NOMO-1 (cell line): ENCODE measurements at regions not wholly inside any gene's neighbourhood (a gene's known extent, or its start where the extent isn't known, plus 50 kb on each side); places are given as distances from the start of the nearest gene placed in this dataset.

ENCODE experiments used
- DNase-seq, 2 experiments: peaks; one replicate each; lab custom pipeline; 2025; ENCODE audit not compliant: unreplicated experiment in 2 of 2; lab: John Stamatoyannopoulos, UW

DNA sequence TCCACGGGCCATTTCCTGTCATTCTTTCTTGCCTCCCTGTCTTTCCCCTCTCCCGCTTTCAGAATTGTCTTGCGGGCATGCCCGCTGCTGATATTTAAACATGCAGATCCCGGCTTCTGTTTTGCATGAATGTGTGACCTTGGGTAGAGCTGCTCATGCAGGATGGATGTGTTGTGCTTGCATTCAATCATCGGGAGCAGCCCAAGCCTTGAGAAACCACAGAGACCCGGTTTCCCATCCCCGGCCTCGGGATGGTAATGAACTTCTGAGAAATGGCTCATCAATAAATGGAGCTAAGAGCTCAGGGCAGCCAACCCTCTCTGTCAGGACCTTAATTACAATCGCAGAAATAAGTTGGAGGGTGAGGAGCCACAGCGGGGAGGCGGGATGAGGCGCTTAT lies 303.7 kb upstream of the TNRC6C start:
- DNase-seq: no peak

DNA sequence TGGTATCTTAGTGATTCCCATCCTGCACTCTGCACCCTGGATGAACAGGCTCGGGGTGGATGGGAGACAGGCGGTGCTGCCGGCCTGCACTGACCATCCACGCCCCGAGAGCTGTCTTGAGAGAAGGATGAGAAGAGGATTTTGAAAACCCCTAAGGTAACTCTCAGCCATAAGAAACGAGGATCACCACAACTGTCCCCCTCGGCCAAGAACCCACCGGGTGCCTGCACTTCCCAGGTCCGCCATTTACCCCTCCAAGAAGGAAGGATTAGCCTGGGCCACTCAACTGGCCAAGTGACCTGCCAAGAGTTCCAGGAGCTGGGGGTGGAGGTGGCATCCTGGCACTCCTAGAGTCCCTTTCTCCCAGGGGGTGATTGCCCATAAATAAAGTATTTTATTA lies 302.4 kb upstream of the TNRC6C start:
- no peak for DNase-seq

DNA sequence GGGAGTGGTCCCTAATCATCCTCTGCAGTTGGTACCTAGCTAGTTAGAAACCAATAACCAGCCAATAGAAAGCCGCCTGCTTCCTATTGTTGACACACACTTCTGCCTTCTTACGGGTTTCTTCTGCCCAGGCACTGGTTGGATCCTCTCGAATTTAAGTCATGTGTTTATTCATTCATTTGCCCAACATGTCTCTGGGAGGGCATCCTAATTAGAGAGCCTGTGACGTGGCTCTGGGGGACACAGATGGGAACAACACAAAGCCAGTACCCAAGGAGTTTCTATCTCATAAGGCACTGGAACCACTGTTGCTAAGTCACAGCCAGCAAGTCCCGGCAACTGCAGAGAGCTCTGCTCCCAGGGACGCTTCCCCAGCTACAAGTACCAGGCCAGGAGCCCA lies 300.7 kb upstream of the TNRC6C start:
- DNase-seq: no peak

DNA sequence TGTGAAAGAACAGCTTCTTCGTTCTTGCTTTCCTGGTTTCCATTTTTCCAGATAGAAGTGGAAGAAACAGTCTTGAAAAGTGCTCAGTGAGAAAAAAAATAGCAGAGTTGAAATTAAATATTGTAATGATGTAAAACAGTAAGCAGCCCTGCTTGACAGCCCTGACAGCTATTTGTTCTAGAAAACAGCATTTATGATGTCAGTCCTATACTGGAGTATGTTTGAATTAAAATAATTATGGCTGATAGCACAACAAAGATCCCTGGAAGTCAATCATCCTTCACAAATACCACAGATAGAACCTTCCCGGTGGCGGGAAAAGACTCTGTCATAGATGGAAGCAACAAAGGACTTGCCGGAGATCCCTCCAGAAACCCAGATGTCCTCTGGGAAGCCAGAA lies 298.0 kb upstream of the TNRC6C start:
- DNase-seq: no peak

DNA sequence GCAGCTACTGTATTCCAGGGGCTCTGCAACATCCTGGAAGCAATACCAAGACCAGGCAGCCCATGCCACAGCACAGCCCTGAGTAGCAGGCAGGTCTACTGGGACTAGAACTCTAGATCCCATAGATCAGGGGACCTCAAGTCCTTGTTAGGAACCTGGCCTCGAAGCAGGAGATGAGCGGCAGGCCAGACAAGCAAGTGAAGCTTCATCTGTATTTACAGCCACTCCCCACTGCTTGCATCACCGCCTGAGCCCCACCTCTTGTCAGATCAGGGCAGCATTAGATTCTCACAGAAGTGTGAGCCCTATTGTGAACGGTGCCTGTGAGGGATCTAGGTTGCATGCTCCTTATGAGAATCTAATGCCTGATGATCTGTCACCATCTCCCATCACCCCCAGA lies 295.7 kb upstream of the TNRC6C start:
- DNase-seq: no peak

DNA sequence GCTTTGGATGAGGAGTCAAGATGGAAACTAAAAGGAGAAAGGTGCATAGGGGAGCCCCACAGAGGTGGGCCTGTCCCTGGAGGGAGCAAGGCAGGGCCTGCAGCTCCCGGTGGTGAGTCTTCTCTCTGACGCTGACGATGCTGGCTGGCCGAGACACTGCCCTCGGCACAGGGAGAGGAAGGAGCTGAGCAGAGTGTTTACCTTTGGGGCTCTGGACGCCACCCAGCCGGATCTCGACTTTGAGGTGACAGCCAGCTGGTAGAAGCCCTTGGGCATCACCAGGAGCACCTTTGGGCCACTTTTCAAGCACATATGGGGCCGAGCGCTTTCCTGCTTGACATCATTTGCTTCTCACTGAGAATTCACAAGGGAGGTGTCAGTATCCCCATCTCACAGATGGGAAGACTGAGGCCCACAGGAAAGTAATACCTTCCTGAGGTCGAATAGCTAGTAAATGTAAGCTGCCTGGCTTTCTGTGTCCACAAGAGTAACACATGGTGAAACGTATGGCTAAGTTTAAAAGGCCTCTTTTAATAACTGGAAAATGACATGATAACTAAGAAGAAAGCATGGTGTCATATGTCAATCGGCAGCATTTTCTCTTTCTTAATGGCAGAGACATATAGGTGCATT lies 294.3 kb upstream of the TNRC6C start:
- DNase-seq: no peak

DNA sequence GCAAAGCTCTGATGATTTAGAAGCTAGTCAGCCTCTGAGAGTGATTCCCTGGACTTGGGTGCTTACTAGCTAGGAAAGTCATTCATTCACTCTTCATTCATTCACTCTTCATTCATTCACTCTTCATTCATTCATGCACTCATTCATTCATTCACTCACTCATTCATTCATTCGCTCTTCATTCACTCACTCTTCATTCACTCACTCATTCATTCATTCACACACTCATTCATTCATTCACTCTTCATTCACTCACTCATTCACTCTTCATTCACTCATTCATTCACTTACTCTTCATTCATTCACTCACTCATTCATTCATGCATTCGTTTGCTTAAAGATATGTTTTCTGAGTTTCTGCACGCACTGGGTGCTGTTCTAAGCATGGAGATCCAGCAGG lies 292.7 kb upstream of the TNRC6C start:
- DNase-seq: no peak

DNA sequence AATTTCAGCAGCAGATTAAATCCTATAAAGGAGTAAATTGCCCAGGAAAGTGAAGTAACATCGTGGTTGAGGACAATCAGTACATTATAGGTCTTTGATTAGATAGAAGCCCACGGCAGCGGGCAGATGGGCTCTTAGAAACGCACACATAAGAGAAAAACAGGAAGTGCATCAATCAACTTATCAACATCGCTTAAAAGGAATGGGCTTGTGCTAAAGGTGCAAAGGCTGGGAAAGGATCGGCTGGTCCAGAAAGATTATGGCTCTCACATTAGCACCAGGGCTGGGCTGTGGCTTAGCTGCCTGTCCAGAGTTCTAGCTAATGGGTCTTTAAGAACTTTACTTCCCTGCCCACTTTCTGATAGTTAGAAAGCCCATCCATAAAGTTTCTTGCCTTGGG lies 292.0 kb upstream of the TNRC6C start:
- peak; percentile 63 to 77 for DNase-seq

DNA sequence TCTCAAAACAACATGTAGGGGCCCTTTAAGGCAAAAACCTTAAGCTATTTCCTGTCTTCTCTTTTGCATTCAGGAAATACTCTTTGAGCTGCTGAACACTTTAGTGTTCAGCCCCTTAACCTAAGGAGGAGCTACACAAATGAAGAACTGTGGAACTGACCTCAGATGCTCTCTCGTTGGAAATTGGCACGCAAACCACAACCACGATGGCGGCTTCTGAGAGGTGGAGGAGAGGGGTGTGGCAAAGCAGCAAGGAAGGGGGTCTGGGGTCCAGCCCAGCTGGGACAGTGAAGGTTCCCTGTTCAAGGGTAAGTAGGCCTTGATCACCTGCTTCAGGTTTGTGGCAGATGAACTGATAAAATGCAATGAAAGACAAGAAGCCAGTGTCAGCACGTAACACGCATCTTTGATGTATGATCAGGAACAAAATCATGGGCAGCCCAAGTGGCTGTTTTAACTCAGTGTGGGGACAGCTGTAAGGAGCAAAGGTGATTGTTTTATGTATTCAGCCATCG lies 291.6 kb upstream of the TNRC6C start:
- DNase-seq: peak; percentile 85 to 95

DNA sequence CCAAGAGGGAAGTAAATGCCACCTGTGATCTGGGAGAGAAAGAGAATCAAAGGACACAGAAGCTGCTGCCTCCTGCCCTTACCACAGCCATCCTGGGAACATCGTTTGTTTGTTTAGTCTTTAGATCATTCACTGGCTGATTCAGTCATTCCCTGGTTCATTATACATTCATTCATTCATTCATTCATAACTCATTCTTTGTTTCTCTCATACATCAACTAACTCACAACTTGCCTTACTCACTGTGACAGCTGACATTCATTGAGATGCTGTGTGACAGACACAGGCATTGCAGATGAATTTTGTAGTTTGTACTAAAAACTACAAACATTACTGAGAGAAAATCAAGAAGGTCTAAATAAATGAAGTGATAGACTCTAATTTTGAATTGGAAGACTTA lies 291.0 kb upstream of the TNRC6C start:
- DNase-seq: no peak

DNA sequence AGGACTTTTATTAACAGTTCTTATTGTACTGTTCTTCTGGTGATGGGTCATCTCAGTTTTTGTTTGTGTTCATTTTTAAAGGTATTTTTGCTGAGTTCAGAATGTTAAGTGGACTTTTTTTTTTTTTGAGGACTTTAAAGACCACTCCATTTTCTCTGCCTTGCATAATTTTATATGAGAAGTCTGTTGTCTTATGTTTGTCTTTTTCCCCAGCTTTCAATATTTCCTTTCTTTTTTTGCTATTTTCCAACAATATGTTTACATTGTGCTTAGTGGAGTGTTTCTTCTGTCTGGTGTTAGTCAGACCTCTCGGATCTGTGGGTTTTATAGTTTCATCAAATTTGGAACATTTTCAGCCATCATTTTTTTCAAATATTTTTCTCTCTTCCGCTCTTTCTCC lies 290.0 kb upstream of the TNRC6C start:
- DNase-seq: no peak

DNA sequence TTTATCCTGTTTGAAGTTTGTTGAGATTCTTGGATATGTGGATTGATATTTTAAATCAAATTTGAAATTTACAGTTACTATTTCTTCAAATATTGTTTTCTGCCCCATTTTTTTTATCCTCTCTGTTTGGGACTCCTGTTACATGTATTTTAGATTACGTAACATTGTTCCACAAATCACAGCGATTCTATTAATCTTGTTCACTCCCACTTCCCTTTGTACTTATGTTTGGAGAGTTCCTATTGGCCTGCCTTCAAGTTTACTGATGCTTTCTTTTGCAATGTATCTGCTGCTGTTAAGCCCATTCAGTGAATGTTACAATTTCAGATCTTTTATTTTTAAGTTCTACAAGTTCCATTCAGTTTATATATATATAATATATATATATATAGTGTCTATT lies 288.3 kb upstream of the TNRC6C start:
- peak in 1 of 2 experiments; percentile 65 for DNase-seq

DNA sequence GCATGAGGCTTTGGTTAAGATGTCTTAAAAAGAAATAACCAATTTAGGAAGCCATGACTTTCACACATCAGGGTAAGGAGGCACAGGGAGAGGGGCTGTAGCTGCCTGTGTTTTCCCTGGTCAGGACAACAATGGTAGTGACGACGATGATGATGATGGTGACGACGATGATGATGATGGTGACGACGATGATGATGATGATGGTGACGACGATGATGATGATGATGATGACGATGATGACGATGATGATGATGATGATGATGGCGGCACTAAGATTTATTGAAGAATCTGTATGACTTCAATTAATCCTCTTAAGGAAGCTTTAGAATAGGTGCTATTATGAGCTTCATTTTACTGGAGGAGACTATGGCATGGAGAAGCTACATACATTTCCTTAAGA lies 284.1 kb upstream of the TNRC6C start:
- no peak for DNase-seq

DNA sequence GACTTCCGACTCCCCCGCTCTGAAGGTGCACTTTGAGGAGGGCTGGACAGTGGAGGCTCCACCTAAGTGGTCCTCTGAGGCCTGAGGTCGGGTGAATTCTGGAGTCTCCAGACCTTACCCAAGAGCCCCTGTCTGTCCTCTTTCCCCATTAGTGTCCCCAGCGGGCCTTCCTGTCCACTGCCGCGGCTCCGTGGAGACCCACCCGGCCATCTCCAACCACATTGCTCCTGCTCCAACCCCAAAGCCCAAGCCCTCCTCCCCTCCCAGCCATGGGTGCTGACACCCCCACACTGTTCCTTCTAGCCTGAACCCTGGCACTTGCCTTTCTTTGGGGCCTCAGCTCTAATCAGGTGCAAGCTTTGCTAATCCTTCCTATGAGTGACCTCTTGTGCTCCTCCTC lies 283.1 kb upstream of the TNRC6C start:
- DNase-seq: no peak

DNA sequence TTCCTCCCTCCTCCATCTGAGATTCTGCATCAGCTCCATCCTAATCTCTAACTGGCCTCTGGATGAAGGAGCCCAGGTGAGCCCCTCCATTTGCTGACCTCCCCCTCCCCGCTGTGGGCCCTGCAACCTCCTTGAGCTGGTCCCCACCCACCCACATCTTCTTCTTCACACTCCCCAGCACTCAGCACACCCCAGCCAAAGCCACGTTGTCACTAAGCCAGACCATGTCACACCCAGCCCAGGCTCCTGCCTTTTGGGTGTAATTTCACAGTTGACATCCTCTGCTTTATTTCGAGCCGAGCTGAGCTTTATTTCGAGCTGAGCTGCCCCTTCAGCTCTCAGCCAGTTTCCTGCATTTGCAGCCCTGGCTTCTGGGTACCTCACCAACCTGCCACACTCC lies 282.7 kb upstream of the TNRC6C start:
- DNase-seq: no peak

DNA sequence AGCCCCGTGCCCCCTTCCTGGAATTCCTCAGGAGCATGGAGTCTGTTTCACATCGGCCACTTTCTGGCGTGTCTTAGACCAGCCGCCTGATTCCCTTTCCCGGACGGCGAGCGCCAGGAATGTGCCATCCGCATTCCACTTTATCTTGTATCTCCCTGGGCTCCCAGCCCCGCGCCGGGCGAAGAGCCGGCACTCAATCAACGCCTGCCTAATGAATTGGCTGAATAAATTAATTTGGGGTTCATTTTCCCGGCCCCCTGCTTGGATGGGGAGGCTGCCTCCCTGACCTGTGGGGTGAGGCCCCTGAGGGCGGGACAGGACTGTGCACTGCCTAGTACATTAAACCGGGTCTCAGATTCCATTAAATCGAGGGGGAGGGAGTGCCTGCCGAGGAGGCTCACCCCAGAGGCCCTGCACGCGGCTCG lies 282.3 kb upstream of the TNRC6C start:
- DNase-seq: no peak

DNA sequence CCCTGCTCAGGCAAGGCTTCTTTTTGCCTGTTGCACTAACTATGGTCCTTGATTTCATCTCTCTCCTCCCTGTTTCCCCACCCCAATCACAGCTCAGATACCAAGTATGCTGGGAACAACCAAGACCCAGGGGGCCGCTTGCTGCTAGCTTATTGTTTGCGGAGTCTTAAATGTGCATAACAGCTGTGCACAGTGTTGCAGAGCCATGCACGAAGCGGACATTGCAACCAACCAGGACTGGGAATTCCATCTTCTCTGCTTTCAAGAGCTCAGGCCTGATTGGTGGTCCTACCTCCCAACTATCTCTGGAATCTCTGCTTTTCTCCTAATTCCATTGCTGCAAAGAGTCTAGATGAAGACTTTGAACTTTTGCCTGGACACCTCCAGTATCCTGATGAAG lies 281.3 kb upstream of the TNRC6C start:
- no peak for DNase-seq

DNA sequence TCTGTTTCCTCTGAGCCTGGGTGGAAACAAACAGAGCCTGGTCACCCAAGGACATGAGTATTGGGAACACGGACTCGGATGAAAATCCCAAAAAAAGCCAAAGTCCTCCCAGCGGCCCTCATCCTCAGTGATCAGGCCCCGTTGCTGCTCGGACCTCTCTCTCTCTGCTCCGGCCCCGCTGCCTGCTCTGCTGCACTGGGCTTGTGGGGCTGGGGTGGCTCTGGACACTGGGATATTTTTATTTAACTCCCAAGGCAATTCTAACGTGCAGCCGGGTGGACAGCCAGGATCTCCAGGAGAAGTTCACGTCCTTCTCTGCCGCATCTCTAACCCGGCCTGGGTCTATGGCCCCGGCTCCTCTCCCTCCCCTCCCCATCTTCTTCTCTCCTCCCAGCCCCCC lies 280.9 kb upstream of the TNRC6C start:
- no peak for DNase-seq

DNA sequence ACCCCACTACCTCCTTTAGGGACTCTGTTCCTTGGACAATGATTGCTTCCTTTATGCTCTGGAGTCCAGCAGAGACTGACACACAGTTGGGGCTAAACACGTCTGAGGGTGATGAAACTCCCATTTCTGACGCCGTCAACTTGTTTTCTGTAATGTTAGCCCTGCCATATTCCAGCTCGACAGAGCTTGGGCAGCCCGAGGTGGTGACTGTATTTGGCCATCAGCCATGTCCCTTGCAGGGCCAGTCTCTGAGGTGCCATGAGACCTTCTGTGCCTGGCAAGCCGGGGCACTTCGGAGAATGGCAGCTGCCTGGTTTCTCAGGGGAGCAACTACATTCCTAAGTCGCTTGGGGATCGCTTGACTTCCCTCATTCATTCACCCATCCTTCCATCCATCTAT lies 278.9 kb upstream of the TNRC6C start:
- no peak for DNase-seq

DNA sequence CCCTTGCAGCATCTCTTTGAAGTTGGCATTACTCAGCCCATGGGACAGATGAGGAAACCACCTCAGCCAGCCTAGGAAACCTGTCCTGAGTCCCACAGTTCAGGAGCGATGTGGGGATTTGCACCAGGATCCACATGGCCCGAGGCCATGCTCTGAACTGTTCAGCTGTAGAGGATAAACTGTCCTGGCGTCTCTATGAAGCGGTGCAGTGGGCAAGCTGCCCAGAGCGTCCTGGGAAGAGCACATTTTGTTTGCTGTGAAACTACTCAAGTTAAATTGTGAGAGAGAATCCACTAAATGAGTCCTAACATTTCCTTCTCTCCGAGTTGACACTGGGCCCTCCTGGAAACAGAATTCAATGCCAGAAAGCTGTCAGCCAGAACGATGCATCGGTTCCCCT lies 276.6 kb upstream of the TNRC6C start:
- DNase-seq: no peak

DNA sequence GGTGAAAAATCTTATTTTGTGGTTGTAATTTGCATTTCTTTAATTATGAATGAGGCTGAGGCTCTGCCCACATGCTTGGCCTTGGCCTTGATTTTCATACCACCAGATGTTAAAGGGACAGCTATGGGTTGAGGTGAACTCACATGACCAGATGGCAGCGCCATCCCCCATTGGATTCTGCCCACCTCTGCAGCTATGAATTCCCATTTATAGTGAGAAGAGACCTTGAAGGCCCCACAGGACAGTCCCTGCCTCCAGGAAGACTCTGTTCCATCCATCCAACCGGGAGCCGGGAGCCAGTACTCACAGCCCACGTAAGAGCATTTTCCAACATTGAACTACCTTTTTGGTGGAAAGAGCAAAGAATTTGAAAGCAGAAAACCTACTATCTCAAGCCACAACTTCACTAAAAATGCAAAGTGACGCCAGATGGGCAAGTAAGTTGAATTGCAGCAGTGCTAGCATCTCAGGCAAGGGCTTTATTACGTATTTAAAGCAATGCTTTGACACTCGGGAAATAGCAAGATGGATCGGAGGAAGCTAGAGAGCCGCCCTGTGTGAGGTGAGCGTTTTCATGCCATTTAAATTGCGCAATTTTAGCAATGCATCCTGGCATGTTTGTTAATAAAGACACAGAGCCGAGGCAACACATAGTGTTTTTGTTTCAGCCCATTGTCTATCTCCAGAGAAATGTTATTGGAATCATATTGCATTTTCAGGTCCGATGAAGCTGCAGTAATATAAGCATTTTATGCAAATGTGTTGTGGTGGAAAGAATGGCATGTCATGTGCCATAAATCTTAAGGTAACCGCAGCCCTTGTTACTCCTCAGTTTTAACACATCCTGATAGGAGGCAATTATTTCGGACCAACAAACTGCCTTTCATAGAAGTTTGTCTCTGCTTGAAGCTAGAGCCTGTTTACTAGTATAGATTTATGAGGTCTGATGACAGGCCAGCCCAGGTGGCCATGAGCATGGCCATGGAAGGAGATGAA lies 273.4 kb upstream of the TNRC6C start:
- DNase-seq: peak; percentile 28 to 66

DNA sequence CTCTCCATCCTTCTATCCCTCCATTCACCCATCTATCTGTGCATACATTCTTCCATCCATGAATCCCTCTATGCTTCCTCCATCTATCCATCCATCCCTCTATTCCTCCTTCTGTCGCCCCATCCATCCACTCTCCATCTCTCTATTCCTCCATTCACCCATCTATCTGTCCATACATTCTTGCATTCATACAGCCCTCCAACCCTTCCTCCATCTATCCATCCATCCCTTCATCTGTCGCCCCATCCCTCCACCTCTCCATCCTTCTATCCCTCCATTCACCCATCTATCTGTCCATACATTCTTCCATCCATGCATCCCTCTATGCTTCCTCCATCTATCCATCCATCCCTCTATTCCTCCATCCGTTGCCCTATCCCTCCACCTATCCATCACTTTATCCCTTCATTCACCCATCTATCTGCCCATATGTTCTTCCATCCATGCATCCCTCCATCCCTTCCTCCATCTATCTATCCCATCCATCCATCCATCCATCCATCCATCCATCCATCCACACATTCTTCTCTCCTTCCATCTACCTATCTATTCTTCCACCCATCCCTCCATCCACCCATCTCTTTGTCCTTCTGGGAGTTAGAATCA lies 272.5 kb upstream of the TNRC6C start:
- no peak for DNase-seq
